ENCODE measurements at regions not wholly inside any gene's neighbourhood (a gene's known extent, or its start where the extent isn't known, plus 50 kb on each side); places are given as distances from the start of the nearest gene placed in this dataset.

DNA sequence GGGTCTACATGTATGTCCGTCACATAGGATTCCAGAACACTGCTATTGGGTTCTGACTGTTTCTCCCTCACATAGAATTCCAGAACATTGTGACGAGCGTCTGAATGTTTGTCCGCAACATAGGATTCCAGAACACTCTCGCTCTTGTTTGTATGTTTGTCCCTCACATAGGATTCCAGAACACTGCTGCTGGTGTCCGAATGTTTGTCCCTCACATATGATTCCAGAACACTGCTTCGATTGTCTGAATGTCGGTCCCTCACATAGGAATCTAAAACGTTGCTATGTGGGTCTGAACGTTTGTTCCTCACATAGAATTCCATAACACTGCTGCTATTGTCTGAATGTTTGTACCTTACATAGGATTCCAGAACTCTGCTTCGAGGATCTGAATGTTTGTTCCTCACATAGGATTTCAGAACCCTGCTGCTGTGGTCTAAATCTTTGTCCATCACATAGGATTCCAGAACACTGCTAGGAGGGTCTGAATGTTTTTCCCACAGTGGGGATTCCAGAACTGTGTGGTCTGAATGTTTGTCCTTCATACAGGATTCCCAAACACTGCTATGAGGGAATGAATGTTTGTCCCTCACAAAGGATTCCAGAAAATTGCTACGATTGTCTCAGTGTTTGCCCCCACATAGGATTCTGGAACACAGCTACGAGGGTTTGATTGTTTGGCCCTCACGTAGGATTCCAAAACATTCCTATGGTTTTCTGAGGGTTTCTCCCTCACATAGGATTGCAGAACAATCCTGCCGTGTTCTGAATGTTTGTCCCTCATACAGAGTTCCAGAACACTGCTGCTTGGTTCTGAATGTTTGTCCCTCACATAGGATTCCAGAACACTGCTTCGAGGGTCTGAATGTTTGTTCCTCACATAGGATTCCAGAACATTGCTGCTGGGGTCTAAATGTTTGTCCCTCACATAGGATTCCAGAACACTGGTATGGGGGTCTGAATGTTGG is 220.5 kb downstream of the FOXD4L6 start:
- TF ChIP-seq CTCF (IDR thresholded peaks at IDR 0.05; ENCODE audit: low read depth, low read length): no peak
- no peak for TF ChIP-seq EZH2phosphoT487 (IDR thresholded peaks at IDR 0.05; ENCODE audit: low read depth)
